Upper lobe of right lung (tissue), 1 donor: ENCODE measurements at regions not wholly inside any gene's neighbourhood (a gene's known extent, or its start where the extent isn't known, plus 50 kb on each side); places are given as distances from the start of the nearest gene placed in this dataset.

Source experiments
- ATAC-seq: fragments of 200-7000 bp; cut with Tn5 transposase; one replicate; pipeline ENCODE4 v1.9.1; 2020; ENCODE audit warnings: mild to moderate bottlenecking, moderate library complexity
- DNase-seq: peaks from one replicate; pipeline ENCODE4 v3.0.0-alpha.2; 2020
- H3K27ac ChIP-seq: fragments of 200-600 bp; one replicate; pipeline ENCODE4 v1.8.0; 2022
- H3K27me3 ChIP-seq: fragments of 200-600 bp; one replicate; pipeline ENCODE4 v1.8.0; 2022; ENCODE audit warnings: mild to moderate bottlenecking
- H3K36me3 ChIP-seq: fragments of 200-600 bp; one replicate; pipeline ENCODE4 v1.8.0; 2022
- H3K4me1 ChIP-seq: fragments of 200-600 bp; one replicate; pipeline ENCODE4 v1.8.0; 2022
- H3K4me3 ChIP-seq: fragments of 200-600 bp; one replicate; pipeline ENCODE4 v1.8.0; 2022; ENCODE audit warnings: mild to moderate bottlenecking
- H3K9me3 ChIP-seq: fragments of 200-600 bp; one replicate; pipeline ENCODE4 v1.8.0; 2022
- CTCF ChIP-seq: fragments of 200-600 bp; IDR thresholded peaks from one replicate; pipeline ENCODE4 v1.8.0; 2022; ENCODE audit warnings: antibody characterized with exemption
- intact Hi-C: fragments of 100-400 bp; cut with DNase I; formaldehyde crosslinking; loops from one replicate; pipeline ENCODE4 v1.11.0; 2022
- donor health status: DM: no; HTN: yes; CAD: no; lungs with severe emphysema.

GRCh38 chr4:149296503-149296902 is 519.1 kb downstream of the IQCM start:
- TF ChIP-seq CTCF = no peak
- Histone ChIP-seq H3K27me3 (no peaks in the 10 kb centered on the region), H3K27ac (no peak overlapping the region), H3K36me3 (no peaks in the 10 kb centered on the region), H3K4me1 (peaks cover 2% of the 10 kb centered on the region), H3K4me3 (no peak overlapping the region), H3K9me3 (no peaks in the 10 kb centered on the region)
- DNase-seq (no peak), ATAC-seq (no peak)
- intact Hi-C loops = no loop called here

- no peak overlapping the region for H3K27ac ChIP-seq
- no peaks in the 10 kb centered on the region for H3K36me3 ChIP-seq
- TF ChIP-seq CTCF = no peak
- DNase-seq = no peak
- H3K4me3 ChIP-seq = no peak overlapping the region
- no peaks in the 10 kb centered on the region for H3K27me3 ChIP-seq
- intact Hi-C loops = no loop called here
- peaks cover 6% of the 10 kb centered on the region for H3K4me1 ChIP-seq
- no peak for ATAC-seq
- no peaks in the 10 kb centered on the region for H3K9me3 ChIP-seq
Measured at GRCh38 chr4:149296084-149296483, 519.6 kb downstream of the IQCM start.

- Histone ChIP-seq H3K27ac (no peak overlapping the region), H3K36me3 (no peaks in the 10 kb centered on the region), H3K4me1 (peaks cover 7% of the 10 kb centered on the region), H3K4me3 (no peak overlapping the region), H3K9me3 (no peaks in the 10 kb centered on the region), H3K27me3 (no peaks in the 10 kb centered on the region)
- intact Hi-C loops = no loop called here
- DNase-seq (no peak), ATAC-seq (no peak)
- no peak for TF ChIP-seq CTCF
Measured at GRCh38 chr4:149294601-149295000, 521.0 kb downstream of the IQCM start.

GRCh38 chr4:149293046-149293649 is 522.5 kb downstream of the IQCM start:
- no peak for DNase-seq
- peaks cover 7% of the 10 kb centered on the region for H3K4me1 ChIP-seq
- intact Hi-C loops = no loop called here
- H3K9me3 ChIP-seq = no peaks in the 10 kb centered on the region
- H3K27ac ChIP-seq = no peak overlapping the region
- no peak for TF ChIP-seq CTCF
- no peaks in the 10 kb centered on the region for H3K27me3 ChIP-seq
- H3K36me3 ChIP-seq = no peaks in the 10 kb centered on the region
- H3K4me3 ChIP-seq = no peak overlapping the region
- ATAC-seq = no peak

- no peaks in the 10 kb centered on the region for H3K36me3 ChIP-seq
- H3K4me1 ChIP-seq = peaks cover 7% of the 10 kb centered on the region
- no peaks in the 10 kb centered on the region for H3K27me3 ChIP-seq
- no peaks in the 10 kb centered on the region for H3K9me3 ChIP-seq
- H3K4me3 ChIP-seq = no peak overlapping the region
- ATAC-seq = no peak
- no peak overlapping the region for H3K27ac ChIP-seq
- no peak for DNase-seq
- intact Hi-C loops = no loop called here
- TF ChIP-seq CTCF = no peak
Measured at GRCh38 chr4:149292425-149293007, 523.1 kb downstream of the IQCM start.

- intact Hi-C loops = no loop called here
- H3K4me1 ChIP-seq = peaks cover 7% of the 10 kb centered on the region
- no peaks in the 10 kb centered on the region for H3K27me3 ChIP-seq
- no peak overlapping the region for H3K4me3 ChIP-seq
- DNase-seq (no peak), ATAC-seq (no peak)
- no peak for TF ChIP-seq CTCF
- H3K36me3 ChIP-seq = no peaks in the 10 kb centered on the region
- no peaks in the 10 kb centered on the region for H3K9me3 ChIP-seq
- no peak overlapping the region for H3K27ac ChIP-seq
Measured at GRCh38 chr4:149291463-149291862, 524.2 kb downstream of the IQCM start.
